ENCODE measurements at regions not wholly inside any gene's neighbourhood (a gene's known extent, or its start where the extent isn't known, plus 50 kb on each side); places are given as distances from the start of the nearest gene placed in this dataset.

DNA sequence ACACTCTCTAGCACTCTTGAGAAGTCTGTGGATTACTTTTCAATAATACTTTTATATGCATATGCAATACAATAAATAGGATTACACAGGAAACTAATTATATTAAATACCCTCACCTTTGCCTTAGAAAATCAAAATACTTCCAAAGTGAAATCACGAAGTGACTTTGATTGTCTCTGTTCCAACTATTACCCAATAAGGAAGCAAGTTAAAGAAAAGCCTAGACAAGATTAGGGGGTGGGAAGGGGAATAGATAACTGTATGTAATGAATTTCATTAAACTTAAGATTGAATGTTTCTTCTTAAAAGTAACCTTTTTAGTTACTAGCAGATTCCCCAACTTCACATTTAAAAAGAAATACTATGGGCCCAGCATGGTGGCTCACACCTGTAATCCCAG, 66.6 kb upstream of the SOX4 start:
- no peak for DNase-seq

DNA sequence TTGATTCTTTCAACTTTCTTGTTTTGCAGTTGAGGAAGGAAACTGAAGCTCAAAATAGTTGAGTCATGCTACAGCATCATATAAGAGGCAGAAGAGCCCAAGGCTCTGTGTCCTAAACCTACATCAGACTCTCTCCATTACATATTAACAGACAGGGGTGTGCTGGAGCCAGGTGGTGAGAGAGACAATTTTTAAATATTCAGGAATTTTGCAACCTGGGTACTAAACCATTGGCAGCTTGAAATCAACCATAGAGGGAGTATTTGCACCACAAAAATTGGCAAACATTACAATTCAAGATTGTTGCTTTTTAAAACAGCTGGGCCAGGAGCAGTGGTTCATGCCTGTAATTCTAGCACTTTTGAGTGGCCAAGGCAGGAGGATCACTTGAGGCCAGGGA, 65.8 kb upstream of the SOX4 start:
- no peak for DNase-seq

DNA sequence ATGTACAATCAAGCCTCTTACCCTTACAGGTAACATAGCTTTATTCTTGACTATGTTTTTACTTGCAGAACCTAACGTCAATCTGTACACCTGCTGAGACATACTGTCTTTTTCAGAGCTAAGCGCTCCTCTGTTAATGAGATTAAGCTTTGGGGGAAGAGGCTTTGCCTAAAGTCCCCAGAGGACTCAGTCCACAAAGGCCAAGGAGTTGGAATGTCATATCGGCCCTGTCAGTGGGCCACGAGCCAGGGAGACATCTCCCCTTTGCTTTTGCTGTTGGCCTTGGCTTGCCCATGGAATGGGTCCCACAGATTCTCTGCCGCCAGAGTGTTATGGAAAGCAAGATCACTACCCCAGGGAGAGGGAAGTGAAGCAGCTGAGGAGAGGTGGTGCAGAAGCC, 64.1 kb upstream of the SOX4 start:
- no peak for DNase-seq

DNA sequence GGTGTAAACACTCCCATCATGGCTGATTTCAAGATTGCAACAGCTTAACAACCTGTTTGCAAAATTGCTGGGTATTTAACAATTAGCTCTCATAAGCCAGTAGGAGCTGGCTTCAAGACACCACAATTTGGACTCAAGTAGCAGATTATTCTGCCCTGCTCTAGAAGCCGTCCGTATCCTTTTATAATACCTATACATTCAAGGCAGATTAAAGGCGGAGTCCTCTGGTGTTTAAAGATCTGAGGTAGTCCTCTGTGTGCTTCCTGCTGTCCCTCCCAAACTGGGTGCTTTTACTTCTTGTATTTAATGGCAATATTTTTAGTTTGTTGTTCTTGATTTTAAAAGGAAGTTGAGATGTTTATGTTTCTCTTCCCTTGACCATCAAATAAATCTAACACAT, 62.2 kb upstream of the SOX4 start:
- DNase-seq, result no peak

DNA sequence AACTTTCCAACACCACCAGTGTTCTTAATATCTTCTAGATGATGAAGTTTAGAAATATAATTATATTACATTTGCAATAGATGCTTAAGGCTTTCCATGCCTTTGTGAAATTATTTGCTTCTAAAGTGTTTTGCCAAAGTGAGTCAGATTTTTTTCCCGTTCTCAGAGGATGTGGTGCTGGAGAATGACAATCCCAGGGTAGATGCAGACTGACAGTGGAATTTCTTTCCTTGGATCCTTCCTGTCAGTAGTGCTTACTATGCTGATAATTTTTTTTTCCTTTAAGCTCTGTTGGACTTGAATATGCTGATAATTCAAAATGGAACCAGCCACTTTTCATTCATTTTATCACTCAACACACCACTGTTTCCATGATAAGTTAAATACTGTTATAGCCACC, 59.9 kb upstream of the SOX4 start:
- no peak for DNase-seq

DNA sequence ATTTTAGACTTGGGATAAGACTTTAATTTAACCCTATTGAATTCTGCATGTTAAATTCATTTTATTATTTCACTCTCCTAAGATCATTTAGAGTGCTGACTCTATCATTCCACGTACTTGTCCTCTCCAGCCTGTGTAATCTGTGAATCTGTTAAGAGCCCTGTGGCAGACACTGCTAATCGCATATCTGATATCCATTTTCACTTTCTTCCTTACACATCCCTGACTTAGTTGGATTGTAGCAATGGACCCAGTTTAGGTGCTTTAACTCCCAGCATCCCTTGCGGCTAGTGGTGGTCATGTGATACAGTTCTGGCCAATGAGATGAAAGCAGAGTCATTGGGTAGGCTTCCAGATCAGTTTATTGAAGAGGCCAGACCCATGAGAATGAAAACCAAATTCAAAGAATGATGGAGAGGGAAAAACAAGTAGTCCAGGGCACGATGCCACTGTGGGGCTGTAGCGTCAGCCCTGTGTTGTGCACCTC, 57.2 kb upstream of the SOX4 start:
- no peak for DNase-seq

DNA sequence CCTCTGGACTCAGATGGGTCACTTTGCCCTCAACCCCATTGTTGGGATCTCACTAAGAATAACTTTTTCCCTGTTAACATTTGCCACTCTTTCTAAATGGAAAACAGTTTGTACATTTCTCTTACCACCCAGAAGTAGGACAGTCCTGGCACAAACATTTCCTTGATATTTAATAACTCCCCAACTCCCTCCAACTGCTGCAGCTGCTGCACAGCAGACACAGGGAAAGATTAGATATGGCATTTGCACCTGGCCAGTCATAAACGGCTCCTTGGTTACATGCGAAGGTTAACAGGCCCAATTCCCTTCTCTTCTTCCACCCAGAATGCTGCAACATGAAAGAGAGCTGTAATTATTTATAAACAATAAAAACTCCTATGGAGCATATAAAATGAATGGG, 55.9 kb upstream of the SOX4 start:
- no peak for DNase-seq

DNA sequence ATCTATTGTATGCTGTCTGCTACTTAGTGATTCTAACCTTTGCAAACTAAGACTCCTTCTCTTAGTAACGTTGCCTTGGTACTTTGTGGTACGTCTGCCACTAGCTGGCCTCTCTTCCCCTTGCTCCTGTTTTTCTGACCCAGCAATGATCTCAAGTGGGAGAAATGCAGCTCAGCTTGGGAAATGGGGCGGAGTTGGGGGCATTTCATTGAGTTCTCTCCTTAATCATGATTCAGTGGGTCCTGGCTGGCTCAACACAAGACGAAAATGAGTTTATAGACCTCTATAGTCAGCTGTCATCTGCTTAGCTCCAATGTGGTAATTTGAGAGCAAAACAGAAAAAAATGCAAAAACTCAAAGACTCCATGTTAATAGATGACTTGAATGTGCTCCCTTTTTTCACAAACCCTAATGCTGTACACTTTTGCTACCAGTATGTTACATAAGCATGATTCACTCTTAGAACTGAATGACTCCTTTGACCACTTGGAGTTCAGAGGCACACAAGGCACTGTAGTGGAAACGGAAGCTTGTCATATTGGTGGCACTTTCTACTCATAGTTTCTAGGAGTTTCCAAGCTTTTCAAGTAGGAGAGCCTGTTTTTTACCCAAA, 55.3 kb upstream of the SOX4 start:
- DNase-seq, result no peak

DNA sequence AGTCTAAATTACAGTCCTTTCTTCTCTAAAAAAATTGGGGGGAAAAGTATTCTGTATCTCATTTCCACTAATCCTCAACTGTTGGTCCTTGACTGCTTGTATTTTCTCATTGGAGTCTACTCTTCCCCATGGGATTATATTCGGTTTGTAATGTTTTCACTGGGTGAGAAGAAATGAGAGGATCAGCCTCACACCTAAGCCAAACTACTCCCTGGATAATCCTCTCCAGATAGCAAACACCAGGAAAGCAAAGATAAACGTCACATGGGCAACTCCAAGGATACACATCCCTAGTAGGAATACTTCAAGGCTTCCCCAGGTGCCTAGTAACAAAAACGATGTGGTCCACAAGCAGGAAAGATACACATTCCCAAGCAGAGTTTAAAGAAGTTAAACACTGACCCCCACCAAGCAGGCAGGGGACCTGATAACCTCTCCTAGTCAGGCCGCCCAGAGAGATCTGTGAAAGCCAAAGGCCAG, 53.9 kb upstream of the SOX4 start:
- no peak for DNase-seq

Measured in NCI-H510A (cell line).